Spleen (tissue), 7 donors: ENCODE measurements at regions not wholly inside any gene's neighbourhood (a gene's known extent, or its start where the extent isn't known, plus 50 kb on each side); places are given as distances from the start of the nearest gene placed in this dataset.

Experiments used
- POLR2A ChIP-seq, 3 donors: fragments of 450-650 bp; IDR thresholded peaks; one replicate each; pipeline ENCODE4 v1.5.1; 2017; ENCODE audit warnings: antibody characterized with exemption in 3 of 3, mild to moderate bottlenecking in 1 of 3
- POLR2AphosphoS5 ChIP-seq, 3 donors: sonication (generic); formaldehyde crosslinking; IDR thresholded peaks; one replicate each; pipeline ENCODE4 v1.5.1; 2017; ENCODE audit warnings: antibody characterized with exemption in 3 of 3
- TF ChIP-seq, protein P1 (sequence below), 11 experiments: fragments of 200-600 bp in 7 of 11; fragments of 450-650 bp in 4 of 11; sonication (generic) in 4 of 11; IDR thresholded peaks in 8 of 11; conservative IDR thresholded peaks in 3 of 11; 1 replicate in 7 of 11; 2 replicates in 4 of 11; pipeline versions ENCODE4 v1.4.0 to v1.8.0; 2016 to 2021; ENCODE audit warnings: antibody characterized with exemption in 11 of 11, inconsistent platforms in 4 of 11, mild to moderate bottlenecking in 1 of 11
- donor health status: DM: no; HTN: no; CAD: no; lungs with moderate emphysema.
- donor health status: DM: no; HTN: no; CAD: no.
- donor health status: DM: no; HTN: no; CAD: no.

DNA sequence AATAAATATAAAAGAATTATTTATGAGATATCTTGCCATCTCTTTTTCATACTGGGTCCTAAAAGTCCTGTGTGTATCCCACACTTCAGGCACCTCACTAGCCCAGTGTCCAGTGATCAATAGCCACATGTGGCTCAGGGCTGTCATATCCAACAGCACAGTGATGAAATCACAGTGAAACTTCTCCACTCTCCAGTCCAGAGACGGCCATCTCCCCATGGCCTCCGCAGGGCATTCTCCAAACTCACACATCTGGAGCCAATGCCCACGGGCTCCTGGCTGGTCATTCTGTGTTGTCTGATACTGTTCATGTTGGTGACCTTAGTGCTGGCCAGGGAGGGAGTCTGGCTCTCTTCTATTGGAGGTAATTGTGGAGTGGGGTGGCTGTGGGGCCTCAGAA is 125.2 kb upstream of the SDK2 start:
- TF ChIP-seq, protein P1, sequence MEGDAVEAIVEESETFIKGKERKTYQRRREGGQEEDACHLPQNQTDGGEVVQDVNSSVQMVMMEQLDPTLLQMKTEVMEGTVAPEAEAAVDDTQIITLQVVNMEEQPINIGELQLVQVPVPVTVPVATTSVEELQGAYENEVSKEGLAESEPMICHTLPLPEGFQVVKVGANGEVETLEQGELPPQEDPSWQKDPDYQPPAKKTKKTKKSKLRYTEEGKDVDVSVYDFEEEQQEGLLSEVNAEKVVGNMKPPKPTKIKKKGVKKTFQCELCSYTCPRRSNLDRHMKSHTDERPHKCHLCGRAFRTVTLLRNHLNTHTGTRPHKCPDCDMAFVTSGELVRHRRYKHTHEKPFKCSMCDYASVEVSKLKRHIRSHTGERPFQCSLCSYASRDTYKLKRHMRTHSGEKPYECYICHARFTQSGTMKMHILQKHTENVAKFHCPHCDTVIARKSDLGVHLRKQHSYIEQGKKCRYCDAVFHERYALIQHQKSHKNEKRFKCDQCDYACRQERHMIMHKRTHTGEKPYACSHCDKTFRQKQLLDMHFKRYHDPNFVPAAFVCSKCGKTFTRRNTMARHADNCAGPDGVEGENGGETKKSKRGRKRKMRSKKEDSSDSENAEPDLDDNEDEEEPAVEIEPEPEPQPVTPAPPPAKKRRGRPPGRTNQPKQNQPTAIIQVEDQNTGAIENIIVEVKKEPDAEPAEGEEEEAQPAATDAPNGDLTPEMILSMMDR (IDR thresholded peaks at IDR 0.05 in 8 of 11, conservative IDR thresholded peaks at IDR 0.05 in 3 of 11) = no peak
- no peak for TF ChIP-seq POLR2AphosphoS5 (IDR thresholded peaks at IDR 0.05)
- TF ChIP-seq POLR2A (IDR thresholded peaks at IDR 0.05) = no peak
